Fibroblast of skin of scalp (primary cell): ENCODE measurements at regions not wholly inside any gene's neighbourhood (a gene's known extent, or its start where the extent isn't known, plus 50 kb on each side); places are given as distances from the start of the nearest gene placed in this dataset.
A peak's percentile ranks its signal among the peaks of the same experiment; 100 is the strongest.
"Not testable (repeated sequence)": the region's sequence is repeated elsewhere in the genome, so short reads cannot be mapped to it uniquely, and the experiment has no call there.

Source experiments
- DNase-seq: peaks from one replicate; pipeline ENCODE4 v3.0.0-alpha.2; 2013

- no peak for DNase-seq
Observed at GRCh38 chrX:34576864-34577263, 80.2 kb downstream of the TMEM47 start.

GRCh38 chrX:34565981-34566380 is 91.1 kb downstream of the TMEM47 start:
- no peak for DNase-seq

- DNase-seq: no peak
Observed at GRCh38 chrX:34563804-34564203, 93.3 kb downstream of the TMEM47 start.

GRCh38 chrX:34563061-34563460 is 94.0 kb downstream of the TMEM47 start:
- DNase-seq: no peak

GRCh38 chrX:34562006-34562405 is 95.1 kb downstream of the TMEM47 start:
- no peak for DNase-seq

GRCh38 chrX:34560180-34560579 is 96.9 kb downstream of the TMEM47 start:
- DNase-seq: no peak

GRCh38 chrX:34559325-34559724 is 97.8 kb downstream of the TMEM47 start:
- peak; percentile 28 for DNase-seq

- no peak for DNase-seq
Observed at GRCh38 chrX:34557733-34558132, 99.4 kb downstream of the TMEM47 start.

- no peak for DNase-seq
Observed at GRCh38 chrX:34555481-34555880, 101.6 kb downstream of the TMEM47 start.

GRCh38 chrX:34546366-34546765 is 110.7 kb downstream of the TMEM47 start:
- no peak for DNase-seq

- no peak for DNase-seq
Observed at GRCh38 chrX:34528081-34528480, 129.0 kb downstream of the TMEM47 start.

GRCh38 chrX:34521563-34521962 is 135.5 kb downstream of the TMEM47 start:
- DNase-seq: no peak

GRCh38 chrX:34509394-34509793 is 147.7 kb downstream of the TMEM47 start:
- DNase-seq: no peak

- DNase-seq: no peak
Observed at GRCh38 chrX:34503119-34503518, 154.0 kb downstream of the TMEM47 start.

GRCh38 chrX:34493086-34493485 is 164.0 kb downstream of the TMEM47 start:
- no peak for DNase-seq

- DNase-seq: no peak
Observed at GRCh38 chrX:34491126-34491525, 166.0 kb downstream of the TMEM47 start.

- no peak for DNase-seq
Observed at GRCh38 chrX:34487364-34487763, 169.7 kb downstream of the TMEM47 start.

GRCh38 chrX:34483980-34484379 is 173.1 kb downstream of the TMEM47 start:
- no peak for DNase-seq

GRCh38 chrX:34470507-34470906 is 186.6 kb downstream of the TMEM47 start:
- no peak for DNase-seq

GRCh38 chrX:34467437-34467836 is 189.6 kb downstream of the TMEM47 start:
- no peak for DNase-seq

- not testable (repeated sequence) for DNase-seq
Observed at GRCh38 chrX:34463220-34463619, 193.9 kb downstream of the TMEM47 start.

GRCh38 chrX:34457850-34458249 is 199.2 kb downstream of the TMEM47 start:
- not testable (repeated sequence) for DNase-seq

GRCh38 chrX:34437586-34437985 is 219.5 kb downstream of the TMEM47 start:
- no peak for DNase-seq

- no peak for DNase-seq
Observed at GRCh38 chrX:34426334-34426733, 230.8 kb downstream of the TMEM47 start.

GRCh38 chrX:34406580-34406979 is 250.5 kb downstream of the TMEM47 start:
- no peak for DNase-seq
